SK-N-SH (cell line): ENCODE measurements at regions not wholly inside any gene's neighbourhood (a gene's known extent, or its start where the extent isn't known, plus 50 kb on each side); places are given as distances from the start of the nearest gene placed in this dataset.

Experiments
- CTCF ChIA-PET: fragments of 300-600, 350-600 bp; formaldehyde crosslinking; extraction: SDS; loops from one replicate; lab custom pipeline; 2021; lab: Yijun Ruan, JAX
- POLR2A ChIA-PET: fragments of 350-600 bp; sonication (Branson Sonifier 250); formaldehyde crosslinking; extraction: SDS; loops from one replicate; lab custom pipeline; 2020; ENCODE audit warnings: antibody characterized with exemption, inconsistent platforms; lab: Yijun Ruan, JAX
- DNase-seq: peaks from one replicate; pipeline ENCODE4 v3.0.0; 2012
- H2AFZ ChIP-seq: fragments of 200-600 bp; sonication (generic); 2 replicates; pipeline ENCODE4 v1.8.1; 2016; ENCODE audit warnings: antibody characterized with exemption, mild to moderate bottlenecking, low read depth
- H3F3A ChIP-seq: fragments of 200-600 bp; sonication (generic); replicated peaks from 2 replicates; pipeline ENCODE3; 2016; ENCODE audit warnings: antibody characterized with exemption, mild to moderate bottlenecking; ENCODE audit not compliant: insufficient read depth
- H3K27ac ChIP-seq, 2 experiments: fragments of 200-500 bp in 1 of 2; fragments of 200-600 bp in 1 of 2; sonication (Bioruptor generic) in 1 of 2; sonication (generic), shearing (Covaris generic) in 1 of 2; 2 replicates each; pipeline versions ENCODE4 v1.5.1 to v1.6.1; 2014 to 2016; ENCODE audit warnings: low read depth in 2 of 2, inconsistent platforms in 1 of 2, low read length in 1 of 2, mild to moderate bottlenecking in 1 of 2, mixed read lengths in 1 of 2
- H3K27me3 ChIP-seq: fragments of 200-600 bp; sonication (generic), shearing (Covaris generic); 2 replicates; pipeline ENCODE4 v1.6.1; 2016; ENCODE audit warnings: mixed run types; ENCODE audit not compliant: insufficient read depth
- H3K36me3 ChIP-seq, 2 experiments: fragments of 200-500 bp in 1 of 2; fragments of 200-600 bp in 1 of 2; sonication (Bioruptor generic) in 1 of 2; sonication (generic) in 1 of 2; replicated peaks in 1 of 2; 2 replicates each; pipeline versions ENCODE3 to v1.5.1; 2014 to 2016; ENCODE audit warnings: low read length in 1 of 2, mild to moderate bottlenecking in 1 of 2; ENCODE audit not compliant: insufficient read depth in 2 of 2, control insufficient read depth in 1 of 2
- H3K4me1 ChIP-seq, 2 experiments: fragments of 200-500 bp in 1 of 2; fragments of 200-600 bp in 1 of 2; sonication (Bioruptor generic) in 1 of 2; sonication (generic), shearing (Covaris generic) in 1 of 2; 2 replicates each; pipeline versions ENCODE4 v1.5.1 to v1.6.1; 2014 to 2016; ENCODE audit warnings: low read depth in 1 of 2, low read length in 1 of 2, mixed run types in 1 of 2; ENCODE audit not compliant: insufficient read depth in 2 of 2, control insufficient read depth in 1 of 2
- H3K4me2 ChIP-seq: fragments of 200-600 bp; sonication (generic), shearing (Covaris generic); 2 replicates; pipeline ENCODE4 v1.6.1; 2017; ENCODE audit warnings: mixed run types
- H3K4me3 ChIP-seq, 2 experiments: fragments of 200-500 bp in 1 of 2; fragments of 200-600 bp in 1 of 2; sonication (Bioruptor generic) in 1 of 2; sonication (generic), shearing (Covaris generic) in 1 of 2; 2 replicates each; pipeline versions ENCODE4 v1.5.1 to v1.8.1; 2014 to 2016; ENCODE audit warnings: low read depth in 2 of 2, inconsistent platforms in 1 of 2, low read length in 1 of 2, mild to moderate bottlenecking in 1 of 2, mixed read lengths in 1 of 2, moderate library complexity in 1 of 2
- H3K79me2 ChIP-seq: fragments of 200-600 bp; sonication (generic); 2 replicates; pipeline ENCODE4 v1.8.1; 2017; ENCODE audit warnings: mild to moderate bottlenecking; ENCODE audit not compliant: insufficient read depth
- H3K9ac ChIP-seq: fragments of 200-600 bp; sonication (generic); 2 replicates; pipeline ENCODE4 v1.6.1; 2017; ENCODE audit warnings: mixed run types
- H3K9me2 ChIP-seq: fragments of 200-600 bp; sonication (generic); 2 replicates; pipeline ENCODE4 v1.6.1; 2017; ENCODE audit warnings: mixed run types
- H3K9me3 ChIP-seq: fragments of 200-600 bp; sonication (generic); 2 replicates; pipeline ENCODE4 v1.6.1; 2017; ENCODE audit warnings: mixed run types, mild to moderate bottlenecking, moderate library complexity
- H4K20me1 ChIP-seq: fragments of 200-600 bp; sonication (generic); 2 replicates; pipeline ENCODE4 v1.6.1; 2017; ENCODE audit warnings: mild to moderate bottlenecking, mixed run types; ENCODE audit not compliant: insufficient read depth
- EP300 ChIP-seq, 2 experiments: IDR thresholded peaks; 2 replicates each; pipeline versions ENCODE4 v1.4.0 to v1.6.1; 2012; ENCODE audit warnings: borderline replicate concordance in 1 of 2, low read depth in 1 of 2, low read length in 1 of 2
- EZH2phosphoT487 ChIP-seq: fragments of 200-600 bp; sonication (generic); IDR thresholded peaks from 2 replicates; pipeline ENCODE4 v1.6.1; 2017; ENCODE audit warnings: low read depth, mixed run types, mild to moderate bottlenecking, antibody characterized with exemption, moderate library complexity, borderline replicate concordance
- FOSL2 ChIP-seq: IDR thresholded peaks from 2 replicates; pipeline ENCODE4 v1.4.0; 2012; ENCODE audit warnings: low read depth, mild to moderate bottlenecking, moderate library complexity, borderline replicate concordance
- FOXJ3 ChIP-seq: sonication (generic); formaldehyde crosslinking; IDR thresholded peaks from 2 replicates; pipeline ENCODE4 v1.5.1; 2020; ENCODE audit warnings: mild to moderate bottlenecking, missing genetic modification reagents
- FOXM1 ChIP-seq: IDR thresholded peaks from 2 replicates; pipeline ENCODE4 v1.4.0; 2012; ENCODE audit warnings: low read depth, mild to moderate bottlenecking
- GABPA ChIP-seq: IDR thresholded peaks from 2 replicates; pipeline ENCODE4 v1.4.0; 2012; ENCODE audit warnings: low read depth, mild to moderate bottlenecking
- JUND ChIP-seq: IDR thresholded peaks from 2 replicates; pipeline ENCODE4 v1.4.0; 2012
- MEF2A ChIP-seq: IDR thresholded peaks from 2 replicates; pipeline ENCODE4 v1.4.0; 2012; ENCODE audit warnings: low read depth, borderline replicate concordance
- NRF1 ChIP-seq: IDR thresholded peaks from 2 replicates; pipeline ENCODE4 v1.6.1; 2012; ENCODE audit warnings: low read depth, mild to moderate bottlenecking, low read length
- RAD21 ChIP-seq: IDR thresholded peaks from 2 replicates; pipeline ENCODE4 v1.6.1; 2012; ENCODE audit warnings: mild to moderate bottlenecking, low read length
- RCOR1 ChIP-seq: fragments of 150-350 bp; IDR thresholded peaks from 2 replicates; pipeline ENCODE4 v1.6.1; 2017; ENCODE audit warnings: antibody characterized with exemption, low read length
- RFX5 ChIP-seq: IDR thresholded peaks from 2 replicates; pipeline ENCODE4 v1.6.1; 2012; ENCODE audit warnings: mild to moderate bottlenecking, improper control_type of control experiment, low read length
- RXRA ChIP-seq: IDR thresholded peaks from 2 replicates; pipeline ENCODE4 v1.4.0; 2012; ENCODE audit warnings: low read depth, mild to moderate bottlenecking, borderline replicate concordance
- SMC3 ChIP-seq: IDR thresholded peaks from 2 replicates; pipeline ENCODE4 v1.6.1; 2012; ENCODE audit warnings: low read depth, low read length, improper control_type of control experiment
- TAF1 ChIP-seq: IDR thresholded peaks from 2 replicates; pipeline ENCODE4 v1.6.1; 2012; ENCODE audit warnings: low read depth, mild to moderate bottlenecking, low read length, moderate library complexity, borderline replicate concordance
- TCF12 ChIP-seq: IDR thresholded peaks from 2 replicates; pipeline ENCODE4 v1.4.0; 2012
- TEAD4 ChIP-seq: IDR thresholded peaks from 2 replicates; pipeline ENCODE4 v1.4.0; 2012; ENCODE audit warnings: mild to moderate bottlenecking, borderline replicate concordance; ENCODE audit not compliant: insufficient read depth
- YY1 ChIP-seq: IDR thresholded peaks from 2 replicates; pipeline ENCODE4 v1.4.0; 2012; ENCODE audit warnings: low read depth, mild to moderate bottlenecking
- WGBS: methylation state at CpG from one replicate; pipeline ENCODE4 v1.1.6; 2017; ENCODE audit warnings: low lambda C conversion rate; 5-methylcytosine and 5-hydroxymethylcytosine counted together
- TF ChIP-seq, protein P1 (sequence below): IDR thresholded peaks from 2 replicates; pipeline ENCODE4 v1.4.0; 2012; ENCODE audit warnings: low read depth
- TF ChIP-seq, protein P2 (sequence below): IDR thresholded peaks from 2 replicates; pipeline ENCODE4 v1.4.0; 2012; ENCODE audit warnings: low read depth, borderline replicate concordance
- TF ChIP-seq, protein P3 (sequence below): fragments of 150-350 bp; IDR thresholded peaks from 2 replicates; pipeline ENCODE4 v1.6.1; 2016; ENCODE audit warnings: mild to moderate bottlenecking, low read depth, low read length

DNA sequence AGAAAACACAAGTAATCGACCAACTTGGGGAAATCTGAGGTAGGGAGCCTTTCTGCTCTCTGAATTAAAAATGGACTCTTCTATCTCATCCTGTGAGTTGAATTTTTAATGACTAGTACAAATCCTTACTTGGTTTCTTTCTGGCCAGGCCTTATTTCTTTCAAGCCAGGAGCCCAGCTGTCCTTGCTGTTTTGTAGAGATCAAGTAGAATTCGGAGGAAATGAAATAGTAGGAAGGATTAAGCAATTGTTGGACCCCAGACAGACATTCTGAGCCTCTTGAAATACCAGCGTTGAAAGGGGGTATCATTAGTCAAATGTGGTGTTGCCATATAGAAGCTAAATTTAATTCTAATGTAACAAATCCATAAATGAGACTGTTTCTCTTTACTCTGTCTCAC is 53.7 kb upstream of the SMIM15 start:
- Histone ChIP-seq H3K4me3 (no peak overlapping the region), H4K20me1 (no peaks in the 10 kb centered on the region), H3K36me3 (no peaks in the 10 kb centered on the region), H3K9me2 (no peaks in the 10 kb centered on the region), H3K4me2 (no peak overlapping the region), H3K4me1 (no peaks in the 10 kb centered on the region), H2AFZ (no peak overlapping the region), H3K27me3 (no peaks in the 10 kb centered on the region; the same call in 1 of the 2 replicates), H3F3A (no peaks in the 10 kb centered on the region), H3K27ac (no peak overlapping the region), H3K79me2 (no peaks in the 10 kb centered on the region), H3K9ac (no peak overlapping the region), H3K9me3 (no peaks in the 10 kb centered on the region)
- TF ChIP-seq MEF2A (no peak), TAF1 (no peak), RFX5 (no peak), RAD21 (no peak), TEAD4 (no peak), RCOR1 (no peak)
- TF ChIP-seq, protein P1, sequence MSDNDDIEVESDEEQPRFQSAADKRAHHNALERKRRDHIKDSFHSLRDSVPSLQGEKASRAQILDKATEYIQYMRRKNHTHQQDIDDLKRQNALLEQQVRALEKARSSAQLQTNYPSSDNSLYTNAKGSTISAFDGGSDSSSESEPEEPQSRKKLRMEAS, result no peak
- DNase-seq, result no peak
- ChIA-PET POLR2A (no interaction called here), CTCF (interaction anchor here (1.3 kb wide), 1 partner anchor 443 kb away, joined by 4 read pairs; no protein-coding TSS in a partner anchor)
- WGBS, result 39% methylated on average over 3 of the region's 3 CpGs

DNA sequence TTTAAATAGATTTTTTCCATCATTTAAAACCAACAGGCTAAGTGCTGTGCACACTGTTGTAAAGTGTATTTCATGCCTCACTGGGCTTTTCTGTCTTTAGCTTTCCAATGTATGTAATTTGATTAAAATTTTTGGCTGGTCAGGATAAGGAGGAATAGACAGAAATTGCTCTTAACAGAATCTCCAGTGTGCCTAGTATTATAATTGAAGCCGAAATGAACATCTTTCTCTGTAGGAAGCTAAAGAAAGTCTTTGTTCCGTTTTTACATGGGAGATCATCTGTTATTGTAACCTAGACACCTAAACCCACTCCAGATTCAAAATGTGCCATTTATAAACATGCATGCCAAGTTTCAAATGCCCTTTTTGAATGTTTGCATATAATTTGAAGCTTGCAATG is 54.5 kb upstream of the SMIM15 start:
- no peaks in the 10 kb centered on the region; the same call in 1 of the 2 replicates for H3K27me3 ChIP-seq
- CTCF ChIA-PET, result interaction anchor here (1.1 to 1.3 kb wide), 2 partner anchors 49 to 442 kb away, joined by 4 read pairs; no protein-coding TSS in a partner anchor

More for the DNA sequence above, 54.5 kb upstream of the SMIM15 start:
- Histone ChIP-seq H3K36me3 (no peaks in the 10 kb centered on the region), H3K79me2 (no peaks in the 10 kb centered on the region), H3K4me1 (no peaks in the 10 kb centered on the region), H3K4me2 (no peak overlapping the region), H3K9me3 (peaks cover under 1% of the 10 kb centered on the region; the same call in 1 of the 2 replicates), H3K9me2 (no peaks in the 10 kb centered on the region), H3K9ac (no peak overlapping the region), H3K4me3 (no peak overlapping the region), H3K27ac (no peak overlapping the region), H4K20me1 (no peaks in the 10 kb centered on the region), H3F3A (no peaks in the 10 kb centered on the region), H2AFZ (no peak overlapping the region)
- no peak for TF ChIP-seq NRF1
- TF ChIP-seq SMC3, result no peak
- TF ChIP-seq TCF12, result no peak
- no peak for TF ChIP-seq FOXM1
- TF ChIP-seq, protein P2, sequence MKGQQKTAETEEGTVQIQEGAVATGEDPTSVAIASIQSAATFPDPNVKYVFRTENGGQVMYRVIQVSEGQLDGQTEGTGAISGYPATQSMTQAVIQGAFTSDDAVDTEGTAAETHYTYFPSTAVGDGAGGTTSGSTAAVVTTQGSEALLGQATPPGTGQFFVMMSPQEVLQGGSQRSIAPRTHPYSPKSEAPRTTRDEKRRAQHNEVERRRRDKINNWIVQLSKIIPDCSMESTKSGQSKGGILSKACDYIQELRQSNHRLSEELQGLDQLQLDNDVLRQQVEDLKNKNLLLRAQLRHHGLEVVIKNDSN, result no peak
- no peak for TF ChIP-seq EZH2phosphoT487
- no peak for TF ChIP-seq MEF2A
- TF ChIP-seq EP300 (IDR thresholded peaks at IDR 0.05; ENCODE audit: borderline replicate concordance in 1 of 2, low read depth in 1 of 2, low read length in 1 of 2), result no peak
- TF ChIP-seq FOSL2, result no peak
- no peak for TF ChIP-seq JUND
- no peak for TF ChIP-seq FOXJ3
- TF ChIP-seq GABPA, result no peak
- TF ChIP-seq, protein P3, sequence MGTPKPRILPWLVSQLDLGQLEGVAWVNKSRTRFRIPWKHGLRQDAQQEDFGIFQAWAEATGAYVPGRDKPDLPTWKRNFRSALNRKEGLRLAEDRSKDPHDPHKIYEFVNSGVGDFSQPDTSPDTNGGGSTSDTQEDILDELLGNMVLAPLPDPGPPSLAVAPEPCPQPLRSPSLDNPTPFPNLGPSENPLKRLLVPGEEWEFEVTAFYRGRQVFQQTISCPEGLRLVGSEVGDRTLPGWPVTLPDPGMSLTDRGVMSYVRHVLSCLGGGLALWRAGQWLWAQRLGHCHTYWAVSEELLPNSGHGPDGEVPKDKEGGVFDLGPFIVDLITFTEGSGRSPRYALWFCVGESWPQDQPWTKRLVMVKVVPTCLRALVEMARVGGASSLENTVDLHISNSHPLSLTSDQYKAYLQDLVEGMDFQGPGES, result no peak
- TF ChIP-seq YY1, result no peak
- no peak for TF ChIP-seq RXRA
- no peak for DNase-seq
- POLR2A ChIA-PET, result no interaction called here
- WGBS, result 54% methylated on average over 2 of the region's 2 CpGs
